ENCODE measurements at regions not wholly inside any gene's neighbourhood (a gene's known extent, or its start where the extent isn't known, plus 50 kb on each side); places are given as distances from the start of the nearest gene placed in this dataset.

DNA sequence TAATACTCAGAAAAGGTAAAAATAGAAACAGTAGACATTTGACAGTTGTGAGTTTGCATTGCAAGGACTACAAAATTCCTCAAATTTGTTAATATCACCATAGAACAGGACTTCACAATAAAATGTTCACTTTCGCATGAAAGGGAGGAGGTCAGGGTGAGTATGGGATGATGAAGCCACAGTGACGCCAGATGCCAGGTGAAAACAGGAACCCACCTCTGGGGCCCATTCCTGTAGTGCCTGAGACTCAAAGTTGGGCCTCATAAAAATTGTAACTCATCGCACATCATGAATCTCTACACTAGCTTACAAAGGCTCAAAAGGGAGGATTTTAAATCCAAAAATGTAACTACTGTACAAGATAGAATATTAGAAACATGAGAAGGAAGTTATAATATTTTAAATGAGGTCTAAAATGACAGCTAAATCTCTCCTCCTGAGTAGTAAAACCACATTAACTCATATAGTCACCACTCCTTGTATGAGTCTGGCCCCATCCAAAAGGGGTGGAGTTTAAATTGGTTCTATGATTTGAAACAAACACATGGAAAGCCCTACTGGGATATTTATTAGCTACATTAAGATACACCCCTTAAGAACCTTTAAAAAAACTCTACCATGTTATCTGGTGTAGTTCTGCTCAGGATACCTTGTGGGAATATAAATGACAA is 93.7 kb downstream of the ETS2 start:
- no peak overlapping the region for H2AFZ ChIP-seq (ENCODE audit: low read length)
- no peak overlapping the region for H2BK5ac ChIP-seq (ENCODE audit: low read length)
- peaks cover 0 to 2% of the 10 kb centered on the region in 2 donors for H3K4me1 ChIP-seq (ENCODE audit: control insufficient read depth in 2 of 2, insufficient read depth in 1 of 2, low read depth in 1 of 2, low read length in 2 of 2)
- DNase-seq (ENCODE audit: low spot score) = no peak
- H2BK120ac ChIP-seq (ENCODE audit: low read depth, low read length) = no peak overlapping the region
- H3K23ac ChIP-seq (ENCODE audit: low read depth, low read length, poor library complexity) = no peak overlapping the region
- H3K14ac ChIP-seq (ENCODE audit: low read length) = no peak overlapping the region
- no peak overlapping the region for H3K27ac ChIP-seq (replicated peaks; ENCODE audit: low read length)
- no peaks in the 10 kb centered on the region for H3K27me3 ChIP-seq (ENCODE audit: control insufficient read depth in 3 of 3, insufficient read depth in 3 of 3, low read depth in 1 of 3, low read length in 3 of 3)
- no peak overlapping the region for H3K4ac ChIP-seq (ENCODE audit: low read length)
- H2AK5ac ChIP-seq (ENCODE audit: low read depth, low read length) = no peak overlapping the region
- no peaks in the 10 kb centered on the region for H3K79me1 ChIP-seq (ENCODE audit: low read depth, low read length)
- no peak overlapping the region for H3K4me3 ChIP-seq (ENCODE audit: low read length in 2 of 2)
- no peak overlapping the region for H3K4me2 ChIP-seq (ENCODE audit: insufficient read depth, low read length, poor library complexity, severe bottlenecking)
- H2BK12ac ChIP-seq (ENCODE audit: low read length) = no peak overlapping the region
- H3K18ac ChIP-seq (ENCODE audit: low read length) = no peak overlapping the region
- peaks cover 0 to 8% of the 10 kb centered on the region in 2 donors for H3K9me3 ChIP-seq (replicated peaks in 1 of 2; ENCODE audit: control insufficient read depth in 2 of 2, insufficient read depth in 1 of 2, low read depth in 1 of 2, low read length in 2 of 2)
- WGBS, 2 donors (ENCODE audit: extremely low coverage in 2 of 2, insufficient read length in 2 of 2, insufficient replicate concordance in 1 of 2) = no CpG with 5 or more reads among the region's 3 CpGs
- H4K8ac ChIP-seq (ENCODE audit: low read depth, low read length) = no peak overlapping the region
- no peaks in the 10 kb centered on the region for H3K36me3 ChIP-seq (replicated peaks in 1 of 2; ENCODE audit: control insufficient read depth in 2 of 2, insufficient read depth in 2 of 2, low read length in 2 of 2)
- no peak overlapping the region for H3K9ac ChIP-seq (ENCODE audit: low read depth, low read length, poor library complexity)
- no peak overlapping the region for H4K91ac ChIP-seq (ENCODE audit: low read depth, low read length, poor library complexity)
- H2BK15ac ChIP-seq (ENCODE audit: low read length) = no peak overlapping the region

DNA sequence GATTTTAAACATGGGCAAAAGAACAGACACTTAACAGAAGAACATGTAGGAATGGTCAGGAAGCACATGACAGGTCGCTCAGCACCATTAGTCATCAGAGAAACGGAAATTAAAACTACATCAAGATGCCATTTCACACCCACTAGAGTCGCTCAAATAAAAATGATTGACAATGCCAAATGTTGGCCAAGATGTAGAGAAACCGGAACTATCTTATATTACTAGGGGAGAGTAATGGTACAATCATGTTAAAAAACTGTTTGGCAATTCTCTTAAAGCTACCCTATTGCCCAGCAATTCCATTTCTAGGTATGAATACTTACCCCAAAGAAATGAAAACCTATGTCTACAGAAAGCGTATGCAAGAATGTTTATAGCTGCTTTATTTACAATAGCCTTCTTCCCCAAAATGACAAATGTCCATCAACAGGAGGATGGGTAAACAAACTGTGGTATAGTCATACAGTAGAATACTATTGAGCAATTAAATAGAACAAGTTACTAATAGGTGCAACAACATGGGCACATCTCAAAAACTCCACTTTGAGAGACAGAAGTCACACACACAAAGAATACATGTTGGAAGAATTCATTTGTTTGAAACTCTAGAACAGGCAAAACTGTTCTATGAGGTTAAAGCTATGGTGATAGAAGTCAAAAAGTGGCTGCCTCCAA is 92.8 kb downstream of the ETS2 start:
- no peak overlapping the region for H4K8ac ChIP-seq (ENCODE audit: low read depth, low read length)
- H3K27me3 ChIP-seq (ENCODE audit: control insufficient read depth in 3 of 3, insufficient read depth in 3 of 3, low read depth in 1 of 3, low read length in 3 of 3) = no peaks in the 10 kb centered on the region
- no peak overlapping the region for H3K18ac ChIP-seq (ENCODE audit: low read length)
- no peaks in the 10 kb centered on the region for H3K4me1 ChIP-seq (ENCODE audit: control insufficient read depth in 2 of 2, insufficient read depth in 1 of 2, low read depth in 1 of 2, low read length in 2 of 2)
- no peaks in the 10 kb centered on the region for H3K79me1 ChIP-seq (ENCODE audit: low read depth, low read length)
- H3K4me3 ChIP-seq (ENCODE audit: low read length in 2 of 2) = no peak overlapping the region
- no peak overlapping the region for H3K9ac ChIP-seq (ENCODE audit: low read depth, low read length, poor library complexity)
- no peak overlapping the region for H2BK5ac ChIP-seq (ENCODE audit: low read length)
- H3K4me2 ChIP-seq (ENCODE audit: insufficient read depth, low read length, poor library complexity, severe bottlenecking) = no peak overlapping the region
- peaks cover 0 to 8% of the 10 kb centered on the region in 2 donors for H3K9me3 ChIP-seq (replicated peaks in 1 of 2; ENCODE audit: control insufficient read depth in 2 of 2, insufficient read depth in 1 of 2, low read depth in 1 of 2, low read length in 2 of 2)
- H2BK120ac ChIP-seq (ENCODE audit: low read depth, low read length) = no peak overlapping the region
- no peak overlapping the region for H2BK12ac ChIP-seq (ENCODE audit: low read length)
- no peak for DNase-seq (ENCODE audit: low spot score)
- no peak overlapping the region for H4K91ac ChIP-seq (ENCODE audit: low read depth, low read length, poor library complexity)
- H2AFZ ChIP-seq (ENCODE audit: low read length) = no peak overlapping the region
- H3K23ac ChIP-seq (ENCODE audit: low read depth, low read length, poor library complexity) = no peak overlapping the region
- no peaks in the 10 kb centered on the region for H3K36me3 ChIP-seq (replicated peaks in 1 of 2; ENCODE audit: control insufficient read depth in 2 of 2, insufficient read depth in 2 of 2, low read length in 2 of 2)
- no peak overlapping the region for H3K27ac ChIP-seq (replicated peaks; ENCODE audit: low read length)
- no peak overlapping the region for H3K4ac ChIP-seq (ENCODE audit: low read length)
- WGBS, 2 donors (ENCODE audit: extremely low coverage in 2 of 2, insufficient read length in 2 of 2, insufficient replicate concordance in 1 of 2) = no CpG with 5 or more reads among the region's 5 CpGs
- H2BK15ac ChIP-seq (ENCODE audit: low read length) = no peak overlapping the region
- H3K14ac ChIP-seq (ENCODE audit: low read length) = no peak overlapping the region
- H2AK5ac ChIP-seq (ENCODE audit: low read depth, low read length) = no peak overlapping the region

DNA sequence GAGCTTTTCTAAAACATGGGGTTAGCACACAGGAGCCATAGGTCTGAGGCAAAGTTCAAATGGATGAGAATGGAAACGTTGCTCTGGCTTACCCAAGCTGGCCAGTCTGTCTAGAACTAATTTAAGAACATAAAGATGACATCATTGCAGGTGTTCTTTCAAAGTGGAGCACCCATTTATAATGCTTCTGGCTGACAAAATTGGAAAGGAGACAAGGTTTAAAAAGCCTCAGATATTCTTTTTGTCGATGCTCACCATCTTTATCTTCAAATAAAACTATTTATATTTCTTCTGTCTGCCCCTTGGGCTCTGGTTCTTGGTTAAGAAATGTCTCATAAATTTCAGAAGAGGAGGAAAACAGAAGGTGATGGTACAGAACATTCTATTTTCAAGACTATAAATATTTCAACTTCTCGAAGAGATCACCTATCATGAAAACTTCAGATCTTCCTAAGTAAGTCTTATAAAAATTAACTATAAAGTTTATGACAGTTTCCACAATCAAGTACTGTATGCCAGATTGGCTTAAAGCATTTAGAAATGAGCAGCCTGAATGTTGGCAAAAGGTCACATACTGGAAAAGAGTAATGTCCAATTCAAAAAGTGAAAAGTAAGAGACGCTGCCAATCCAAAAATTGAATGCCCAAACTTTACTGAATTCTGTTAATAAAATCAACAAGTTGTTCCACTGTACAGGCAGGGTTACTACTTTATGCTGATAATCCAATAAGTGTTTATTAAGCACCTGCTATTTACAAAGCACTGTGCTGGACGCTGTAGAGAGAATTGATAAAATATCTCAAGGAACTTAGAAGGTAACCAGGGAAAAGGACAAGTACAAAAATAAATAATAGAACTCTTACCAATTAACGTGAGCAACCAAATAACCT is 92.0 kb downstream of the ETS2 start:
- no peak overlapping the region for H2BK5ac ChIP-seq (ENCODE audit: low read length)
- H3K4me3 ChIP-seq (ENCODE audit: low read length in 2 of 2) = no peak overlapping the region
- H3K18ac ChIP-seq (ENCODE audit: low read length) = no peak overlapping the region
- WGBS, 2 donors (ENCODE audit: extremely low coverage in 2 of 2, insufficient read length in 2 of 2, insufficient replicate concordance in 1 of 2) = no CpG with 5 or more reads among the region's 6 CpGs
- no peaks in the 10 kb centered on the region for H3K27me3 ChIP-seq (ENCODE audit: control insufficient read depth in 3 of 3, insufficient read depth in 3 of 3, low read depth in 1 of 3, low read length in 3 of 3)
- no peak overlapping the region for H2BK120ac ChIP-seq (ENCODE audit: low read depth, low read length)
- no peak overlapping the region for H3K14ac ChIP-seq (ENCODE audit: low read length)
- H3K79me1 ChIP-seq (ENCODE audit: low read depth, low read length) = no peaks in the 10 kb centered on the region
- H3K9me3 ChIP-seq (replicated peaks in 1 of 2; ENCODE audit: control insufficient read depth in 2 of 2, insufficient read depth in 1 of 2, low read depth in 1 of 2, low read length in 2 of 2) = peaks cover 0 to 6% of the 10 kb centered on the region in 2 donors
- H3K4me1 ChIP-seq (ENCODE audit: control insufficient read depth in 2 of 2, insufficient read depth in 1 of 2, low read depth in 1 of 2, low read length in 2 of 2) = no peaks in the 10 kb centered on the region
- H2AFZ ChIP-seq (ENCODE audit: low read length) = no peak overlapping the region
- H3K9ac ChIP-seq (ENCODE audit: low read depth, low read length, poor library complexity) = no peak overlapping the region
- no peak overlapping the region for H3K4me2 ChIP-seq (ENCODE audit: insufficient read depth, low read length, poor library complexity, severe bottlenecking)
- H4K8ac ChIP-seq (ENCODE audit: low read depth, low read length) = no peak overlapping the region
- no peak overlapping the region for H2BK12ac ChIP-seq (ENCODE audit: low read length)
- H3K23ac ChIP-seq (ENCODE audit: low read depth, low read length, poor library complexity) = no peak overlapping the region
- H2BK15ac ChIP-seq (ENCODE audit: low read length) = no peak overlapping the region
- no peak overlapping the region for H4K91ac ChIP-seq (ENCODE audit: low read depth, low read length, poor library complexity)
- DNase-seq (ENCODE audit: low spot score) = no peak
- no peak overlapping the region for H2AK5ac ChIP-seq (ENCODE audit: low read depth, low read length)
- H3K27ac ChIP-seq (replicated peaks; ENCODE audit: low read length) = no peak overlapping the region
- H3K4ac ChIP-seq (ENCODE audit: low read length) = no peak overlapping the region
- no peaks in the 10 kb centered on the region for H3K36me3 ChIP-seq (replicated peaks in 1 of 2; ENCODE audit: control insufficient read depth in 2 of 2, insufficient read depth in 2 of 2, low read length in 2 of 2)

DNA sequence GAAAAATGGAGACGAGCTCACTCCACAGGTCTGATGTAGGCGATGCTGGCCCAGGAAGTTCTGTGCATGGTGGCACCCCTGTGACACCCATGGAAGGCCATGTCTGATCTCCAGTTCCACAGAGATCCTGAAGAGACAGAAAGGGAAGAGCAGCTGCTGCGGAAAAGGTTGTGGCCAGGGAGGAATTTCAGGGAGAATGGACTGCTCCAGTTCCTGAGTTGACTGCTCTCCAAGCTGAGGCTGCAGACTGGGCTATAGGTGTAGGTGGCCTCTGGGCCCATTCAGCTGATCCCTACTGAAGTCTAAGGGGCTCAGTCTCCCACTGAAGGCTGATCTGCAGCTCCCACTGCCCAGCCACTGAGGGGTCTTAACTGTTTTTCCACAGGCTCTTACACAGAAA is 89.2 kb downstream of the ETS2 start:
- Histone ChIP-seq H2BK120ac (ENCODE audit: low read depth, low read length) (no peak overlapping the region), H3K79me1 (ENCODE audit: low read depth, low read length) (no peaks in the 10 kb centered on the region), H3K27ac (replicated peaks; ENCODE audit: low read length) (no peak overlapping the region), H2BK15ac (ENCODE audit: low read length) (no peak overlapping the region), H3K9ac (ENCODE audit: low read depth, low read length, poor library complexity) (no peak overlapping the region), H3K23ac (ENCODE audit: low read depth, low read length, poor library complexity) (peak overlapping the region; percentile 44), H2BK12ac (ENCODE audit: low read length) (no peak overlapping the region), H3K27me3 (ENCODE audit: control insufficient read depth in 3 of 3, insufficient read depth in 3 of 3, low read depth in 1 of 3, low read length in 3 of 3) (no peaks in the 10 kb centered on the region), H3K4me1 (ENCODE audit: control insufficient read depth in 2 of 2, insufficient read depth in 1 of 2, low read depth in 1 of 2, low read length in 2 of 2) (no peaks in the 10 kb centered on the region), H3K4ac (ENCODE audit: low read length) (no peak overlapping the region), H2BK5ac (ENCODE audit: low read length) (no peak overlapping the region), H3K36me3 (replicated peaks in 1 of 2; ENCODE audit: control insufficient read depth in 2 of 2, insufficient read depth in 2 of 2, low read length in 2 of 2) (no peaks in the 10 kb centered on the region), H3K14ac (ENCODE audit: low read length) (no peak overlapping the region), H4K8ac (ENCODE audit: low read depth, low read length) (peak overlapping the region; percentile 43), H3K18ac (ENCODE audit: low read length) (peak overlapping the region; percentile 38), H4K91ac (ENCODE audit: low read depth, low read length, poor library complexity) (no peak overlapping the region), H2AK5ac (ENCODE audit: low read depth, low read length) (no peak overlapping the region), H3K9me3 (replicated peaks in 1 of 2; ENCODE audit: control insufficient read depth in 2 of 2, insufficient read depth in 1 of 2, low read depth in 1 of 2, low read length in 2 of 2) (no peaks in the 10 kb centered on the region), H3K4me3 (ENCODE audit: low read length in 2 of 2) (peak overlapping the region in 1 of 2 donors; percentile 44), H3K4me2 (ENCODE audit: insufficient read depth, low read length, poor library complexity, severe bottlenecking) (no peak overlapping the region), H2AFZ (ENCODE audit: low read length) (no peak overlapping the region)
- WGBS, 2 donors (ENCODE audit: extremely low coverage in 2 of 2, insufficient read length in 2 of 2, insufficient replicate concordance in 1 of 2) = no CpG with 5 or more reads among the region's 3 CpGs
- no peak for DNase-seq (ENCODE audit: low spot score)
